Adrenal gland (tissue), 5 donors: ENCODE measurements at regions not wholly inside any gene's neighbourhood (a gene's known extent, or its start where the extent isn't known, plus 50 kb on each side); places are given as distances from the start of the nearest gene placed in this dataset.

Experiments used
- CTCF ChIP-seq, 6 experiments: fragments of 450-650 bp in 4 of 6; fragments of 200-600 bp in 2 of 6; sonication (generic) in 1 of 6; IDR thresholded peaks; 1 replicate in 5 of 6; 2 replicates in 1 of 6; pipeline versions ENCODE4 v1.5.1 to v1.8.0; 2016 to 2021; ENCODE audit warnings: antibody characterized with exemption in 6 of 6, mild to moderate bottlenecking in 2 of 6, moderate library complexity in 1 of 6
- POLR2A ChIP-seq, 2 donors: fragments of 450-650 bp; IDR thresholded peaks; one replicate each; pipeline ENCODE4 v1.6.1; 2017; ENCODE audit warnings: antibody characterized with exemption in 2 of 2, mild to moderate bottlenecking in 2 of 2, moderate library complexity in 1 of 2
- donor health status: DM: no; HTN: no; CAD: no.

- TF ChIP-seq CTCF (IDR thresholded peaks at IDR 0.05), result no peak
- TF ChIP-seq POLR2A (IDR thresholded peaks at IDR 0.05), result no peak
Measured at GRCh38 chr13:19070398-19070735, 111.3 kb downstream of the TUBA3C start.
